HFFc6 (cell line): ENCODE measurements at regions not wholly inside any gene's neighbourhood (a gene's known extent, or its start where the extent isn't known, plus 50 kb on each side); places are given as distances from the start of the nearest gene placed in this dataset.

Experiments used
- DNase-seq: peaks from one replicate; pipeline ENCODE4 v3.0.0-alpha.2; 2018
- H3K27ac Mint-ChIP-seq: 2 replicates; pipeline ENCODE4 v1.8.0; 2020; ENCODE audit warnings: mild to moderate bottlenecking, mixed read lengths
- H3K27me3 Mint-ChIP-seq: 2 replicates; pipeline ENCODE4 v1.8.0; 2021; ENCODE audit warnings: mild to moderate bottlenecking, moderate library complexity, mixed read lengths; ENCODE audit not compliant: insufficient read depth
- H3K36me3 Mint-ChIP-seq: 2 replicates; pipeline ENCODE4 v1.8.0; 2021; ENCODE audit warnings: low read depth, mixed read lengths
- H3K4me1 Mint-ChIP-seq: 2 replicates; pipeline ENCODE4 v1.8.0; 2020; ENCODE audit warnings: low read depth, mixed read lengths
- H3K4me3 Mint-ChIP-seq: 2 replicates; pipeline ENCODE4 v1.8.0; 2020; ENCODE audit warnings: mild to moderate bottlenecking, moderate library complexity, mixed read lengths
- H3K9me3 Mint-ChIP-seq: 2 replicates; pipeline ENCODE4 v1.8.0; 2020; ENCODE audit warnings: mild to moderate bottlenecking, mixed read lengths
- TF ChIP-seq, protein P1 (sequence below): fragments of 200-600 bp; sonication (generic); IDR thresholded peaks from 2 replicates; pipeline ENCODE4 v1.5.0; 2021; ENCODE audit warnings: antibody characterized with exemption, mild to moderate bottlenecking

DNA sequence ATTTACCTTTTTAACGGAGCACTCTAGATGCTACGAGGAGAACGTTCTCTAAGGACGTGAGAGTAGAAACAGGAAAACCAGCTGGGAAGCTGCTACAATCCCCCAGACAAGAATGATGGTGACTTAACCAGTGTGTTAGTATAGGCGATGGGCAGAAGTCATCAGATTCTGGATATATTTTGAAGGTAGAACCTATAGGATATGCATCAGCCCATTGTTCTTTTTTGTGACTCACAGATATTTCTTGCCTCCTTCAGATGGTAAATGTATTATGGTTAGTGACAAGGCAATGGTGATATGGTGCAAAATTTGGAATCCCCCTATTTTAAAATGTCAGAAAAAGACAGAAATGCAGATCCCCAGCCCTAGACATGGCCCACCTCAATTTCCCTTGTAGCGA is 258.2 kb downstream of the PHLDA1 start:
- peaks cover 3% of the 10 kb centered on the region for H3K27me3 Mint-ChIP-seq
- H3K4me3 Mint-ChIP-seq, result no peak overlapping the region
- H3K36me3 Mint-ChIP-seq, result no peaks in the 10 kb centered on the region
- no peaks in the 10 kb centered on the region for H3K9me3 Mint-ChIP-seq
- TF ChIP-seq, protein P1, sequence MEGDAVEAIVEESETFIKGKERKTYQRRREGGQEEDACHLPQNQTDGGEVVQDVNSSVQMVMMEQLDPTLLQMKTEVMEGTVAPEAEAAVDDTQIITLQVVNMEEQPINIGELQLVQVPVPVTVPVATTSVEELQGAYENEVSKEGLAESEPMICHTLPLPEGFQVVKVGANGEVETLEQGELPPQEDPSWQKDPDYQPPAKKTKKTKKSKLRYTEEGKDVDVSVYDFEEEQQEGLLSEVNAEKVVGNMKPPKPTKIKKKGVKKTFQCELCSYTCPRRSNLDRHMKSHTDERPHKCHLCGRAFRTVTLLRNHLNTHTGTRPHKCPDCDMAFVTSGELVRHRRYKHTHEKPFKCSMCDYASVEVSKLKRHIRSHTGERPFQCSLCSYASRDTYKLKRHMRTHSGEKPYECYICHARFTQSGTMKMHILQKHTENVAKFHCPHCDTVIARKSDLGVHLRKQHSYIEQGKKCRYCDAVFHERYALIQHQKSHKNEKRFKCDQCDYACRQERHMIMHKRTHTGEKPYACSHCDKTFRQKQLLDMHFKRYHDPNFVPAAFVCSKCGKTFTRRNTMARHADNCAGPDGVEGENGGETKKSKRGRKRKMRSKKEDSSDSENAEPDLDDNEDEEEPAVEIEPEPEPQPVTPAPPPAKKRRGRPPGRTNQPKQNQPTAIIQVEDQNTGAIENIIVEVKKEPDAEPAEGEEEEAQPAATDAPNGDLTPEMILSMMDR, result no peak
- no peak overlapping the region for H3K27ac Mint-ChIP-seq
- peaks cover 16% of the 10 kb centered on the region for H3K4me1 Mint-ChIP-seq
- no peak for DNase-seq

DNA sequence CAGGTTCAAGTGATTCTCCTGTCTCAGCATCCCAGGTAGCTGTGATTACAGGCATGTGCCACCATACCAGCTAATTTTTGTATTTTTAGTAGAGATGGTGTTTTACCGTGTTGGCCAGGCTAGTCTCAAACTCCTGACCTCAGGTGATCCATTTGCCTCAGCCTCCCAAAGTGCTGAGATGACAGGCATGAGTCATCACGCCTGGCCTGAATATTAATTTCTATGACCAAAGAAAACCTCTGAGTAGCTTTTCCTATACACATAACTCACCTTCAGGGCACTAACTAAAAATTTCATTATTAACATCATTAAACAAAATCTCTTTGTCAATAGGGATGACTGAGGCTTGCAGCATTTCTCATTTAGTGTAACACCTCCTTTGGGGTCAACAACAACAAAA is 259.6 kb upstream of the KRR1 start:
- Mint-ChIP-seq H3K27me3 (peaks cover 2% of the 10 kb centered on the region), H3K27ac (no peak overlapping the region), H3K4me3 (no peak overlapping the region), H3K4me1 (peaks cover 22% of the 10 kb centered on the region), H3K9me3 (no peaks in the 10 kb centered on the region), H3K36me3 (no peaks in the 10 kb centered on the region)
- DNase-seq, result no peak
- TF ChIP-seq, protein P1, result no peak

DNA sequence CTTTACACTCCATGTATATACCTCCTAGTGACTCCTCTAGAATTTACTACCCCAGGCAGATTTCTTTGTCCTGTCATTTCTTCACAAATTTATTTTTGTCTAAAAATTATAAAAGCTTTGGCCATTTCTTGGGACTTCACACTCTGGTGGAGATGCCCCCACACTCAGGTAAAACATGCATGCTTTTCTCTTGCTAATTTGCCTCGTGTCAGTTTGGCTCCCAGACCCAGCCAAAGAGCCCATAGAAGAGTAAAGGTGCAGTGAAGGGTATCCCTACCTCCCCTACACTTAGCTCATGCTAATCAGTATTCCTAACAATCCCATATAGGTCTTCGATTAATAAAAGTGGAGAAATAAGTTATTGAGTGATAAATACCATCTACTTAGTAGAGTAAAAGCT is 256.5 kb upstream of the KRR1 start:
- no peaks in the 10 kb centered on the region for H3K36me3 Mint-ChIP-seq
- no peak overlapping the region for H3K27ac Mint-ChIP-seq
- TF ChIP-seq, protein P1, result no peak
- DNase-seq, result no peak
- H3K4me3 Mint-ChIP-seq, result no peak overlapping the region
- no peaks in the 10 kb centered on the region for H3K9me3 Mint-ChIP-seq
- H3K4me1 Mint-ChIP-seq, result peaks cover 22% of the 10 kb centered on the region
- peaks cover 2% of the 10 kb centered on the region for H3K27me3 Mint-ChIP-seq

DNA sequence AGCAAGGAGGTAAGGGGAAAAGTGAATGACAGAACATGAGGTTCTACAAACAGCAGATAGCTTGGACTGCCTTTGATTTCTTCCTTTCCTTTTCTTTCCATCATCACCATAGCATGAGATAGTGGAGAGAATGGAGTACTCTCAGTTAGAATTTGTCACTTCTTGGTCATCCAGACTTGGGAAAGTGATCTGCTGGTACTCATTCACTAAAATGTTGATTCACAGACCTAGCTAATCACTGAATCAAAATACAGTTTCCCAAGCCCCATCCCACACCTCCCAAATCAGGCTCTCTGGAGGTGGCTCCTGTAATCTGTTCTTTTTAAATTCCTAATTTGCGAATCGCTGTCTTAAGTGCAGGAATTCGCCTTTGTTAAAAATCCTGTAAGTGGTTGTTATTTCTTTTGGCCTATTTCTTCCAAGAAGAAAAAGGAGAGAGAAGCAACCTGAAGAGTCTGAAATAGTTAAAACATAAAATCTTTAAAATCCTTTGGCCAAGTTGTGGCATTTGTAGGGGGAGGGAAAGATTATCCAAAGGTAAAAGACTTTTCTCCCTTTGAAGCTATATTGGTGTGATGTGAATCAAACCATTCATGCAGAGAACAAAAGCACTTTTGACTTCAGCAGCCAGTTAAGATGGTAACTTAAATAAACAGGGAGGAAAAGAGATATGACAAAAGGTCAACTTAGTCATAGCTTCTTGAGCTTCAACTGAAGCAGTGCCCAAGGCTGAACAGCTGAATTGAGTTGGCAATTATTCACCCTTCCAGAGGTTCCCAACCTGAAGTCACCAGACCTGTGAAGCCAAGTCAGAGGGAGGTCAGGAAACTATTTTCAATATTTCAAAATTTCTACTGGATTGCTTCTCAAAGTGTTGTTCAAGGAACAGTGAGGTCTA is 255.1 kb upstream of the KRR1 start:
- H3K27ac Mint-ChIP-seq, result peak overlapping the region; percentile 32; the same call in 1 of the 2 replicates
- H3K27me3 Mint-ChIP-seq, result peaks cover 2% of the 10 kb centered on the region
- DNase-seq, result peak; percentile 66
- no peak overlapping the region for H3K4me3 Mint-ChIP-seq
- peaks cover 20% of the 10 kb centered on the region for H3K4me1 Mint-ChIP-seq
- no peaks in the 10 kb centered on the region for H3K36me3 Mint-ChIP-seq
- no peaks in the 10 kb centered on the region for H3K9me3 Mint-ChIP-seq
- TF ChIP-seq, protein P1, result no peak

DNA sequence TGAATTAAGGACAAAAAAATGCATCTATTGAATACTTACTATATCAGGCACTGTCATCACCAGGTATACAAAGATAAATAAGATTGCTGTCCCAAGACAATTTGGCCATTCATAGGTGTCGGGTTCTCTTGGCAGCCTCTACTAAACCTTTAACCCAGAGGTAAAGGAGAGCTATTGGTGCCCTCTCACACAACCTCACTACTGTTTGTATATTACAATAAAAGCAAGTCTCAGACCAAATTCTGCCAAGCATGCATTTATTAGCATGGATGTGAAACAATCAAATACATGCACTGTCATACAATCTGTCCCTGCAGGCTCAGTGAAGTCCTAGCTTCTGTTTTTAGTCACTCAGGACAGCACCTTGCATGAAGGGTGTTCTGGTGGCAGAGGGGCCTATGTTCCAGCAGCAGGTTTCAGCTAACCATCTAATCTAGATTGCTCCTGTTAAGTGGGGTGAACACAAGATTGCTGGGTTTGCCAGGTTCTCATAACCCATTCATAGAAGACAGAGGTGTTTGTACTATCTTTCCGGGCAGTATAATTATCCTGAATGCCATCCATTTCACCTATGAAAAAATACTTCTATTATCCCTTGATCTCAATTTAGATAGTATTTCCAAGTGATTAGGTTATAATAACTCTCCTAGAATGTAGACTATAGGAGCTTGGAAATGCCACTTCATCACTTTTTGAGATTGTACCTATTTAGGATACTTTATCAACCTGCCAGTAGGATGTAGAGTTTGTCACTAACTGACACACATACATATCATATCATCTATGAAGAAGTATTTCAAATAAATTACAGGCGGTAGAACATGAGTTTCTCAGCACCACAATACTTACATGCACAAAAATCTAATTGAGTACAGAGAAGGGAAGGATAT is 254.0 kb upstream of the KRR1 start:
- Mint-ChIP-seq H3K4me3 (no peak overlapping the region), H3K27ac (peak overlapping the region; percentile 32; the same call in 1 of the 2 replicates), H3K9me3 (no peaks in the 10 kb centered on the region), H3K4me1 (peaks cover 24% of the 10 kb centered on the region), H3K36me3 (no peaks in the 10 kb centered on the region), H3K27me3 (peaks cover 2% of the 10 kb centered on the region)
- DNase-seq, result no peak
- TF ChIP-seq, protein P1, result no peak
